Stomach (tissue), 4 donors: ENCODE measurements at regions not wholly inside any gene's neighbourhood (a gene's known extent, or its start where the extent isn't known, plus 50 kb on each side); places are given as distances from the start of the nearest gene placed in this dataset.
"Not testable (repeated sequence)": the region's sequence is repeated elsewhere in the genome, so short reads cannot be mapped to it uniquely, and the experiment has no call there.

Source experiments
- EP300 ChIP-seq: sonication (generic); formaldehyde crosslinking; IDR thresholded peaks from one replicate; pipeline ENCODE4 v1.6.1; 2017; ENCODE audit warnings: antibody characterized with exemption
- POLR2A ChIP-seq, 4 donors: fragments of 450-650 bp; IDR thresholded peaks; one replicate each; pipeline ENCODE4 v1.6.1; 2016; ENCODE audit warnings: antibody characterized with exemption in 4 of 4, control low read depth in 2 of 4, mild to moderate bottlenecking in 1 of 4, moderate library complexity in 1 of 4
- POLR2AphosphoS5 ChIP-seq, 3 donors: sonication (generic); formaldehyde crosslinking; IDR thresholded peaks; one replicate each; pipeline ENCODE4 v1.6.1; 2016; ENCODE audit warnings: antibody characterized with exemption in 3 of 3
- TF ChIP-seq, protein P1 (sequence below), 7 experiments: fragments of 450-650 bp in 4 of 7; fragments of 200-600 bp in 3 of 7; sonication (generic) in 3 of 7; IDR thresholded peaks; one replicate each; pipeline ENCODE4 v1.5.1; 2016 to 2019; ENCODE audit warnings: antibody characterized with exemption in 7 of 7, control low read depth in 2 of 7, mild to moderate bottlenecking in 1 of 7

DNA sequence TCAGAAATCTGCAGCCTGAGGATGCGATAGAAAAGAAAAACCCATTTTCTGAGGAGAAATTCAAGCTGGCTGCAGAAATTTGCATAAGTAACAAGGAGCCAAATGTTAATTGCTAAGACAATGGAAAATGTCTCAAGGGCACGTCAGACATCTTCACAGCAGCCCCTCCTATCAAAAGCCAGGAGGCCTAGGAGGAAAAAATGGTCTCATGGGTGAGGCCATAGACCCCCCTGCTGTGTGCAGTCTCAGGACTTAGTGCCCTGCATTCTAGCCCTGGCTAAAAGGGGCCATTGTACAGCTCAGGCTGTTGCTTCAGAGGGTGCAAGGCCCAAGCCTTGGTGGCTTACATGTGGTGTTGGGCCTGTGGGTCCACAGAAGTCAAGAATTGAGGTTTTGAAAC lies 511.4 kb upstream of the FANCL start:
- TF ChIP-seq POLR2A (IDR thresholded peaks at IDR 0.05); POLR2AphosphoS5 (IDR thresholded peaks at IDR 0.05); EP300: not testable (repeated sequence)
- TF ChIP-seq, protein P1, sequence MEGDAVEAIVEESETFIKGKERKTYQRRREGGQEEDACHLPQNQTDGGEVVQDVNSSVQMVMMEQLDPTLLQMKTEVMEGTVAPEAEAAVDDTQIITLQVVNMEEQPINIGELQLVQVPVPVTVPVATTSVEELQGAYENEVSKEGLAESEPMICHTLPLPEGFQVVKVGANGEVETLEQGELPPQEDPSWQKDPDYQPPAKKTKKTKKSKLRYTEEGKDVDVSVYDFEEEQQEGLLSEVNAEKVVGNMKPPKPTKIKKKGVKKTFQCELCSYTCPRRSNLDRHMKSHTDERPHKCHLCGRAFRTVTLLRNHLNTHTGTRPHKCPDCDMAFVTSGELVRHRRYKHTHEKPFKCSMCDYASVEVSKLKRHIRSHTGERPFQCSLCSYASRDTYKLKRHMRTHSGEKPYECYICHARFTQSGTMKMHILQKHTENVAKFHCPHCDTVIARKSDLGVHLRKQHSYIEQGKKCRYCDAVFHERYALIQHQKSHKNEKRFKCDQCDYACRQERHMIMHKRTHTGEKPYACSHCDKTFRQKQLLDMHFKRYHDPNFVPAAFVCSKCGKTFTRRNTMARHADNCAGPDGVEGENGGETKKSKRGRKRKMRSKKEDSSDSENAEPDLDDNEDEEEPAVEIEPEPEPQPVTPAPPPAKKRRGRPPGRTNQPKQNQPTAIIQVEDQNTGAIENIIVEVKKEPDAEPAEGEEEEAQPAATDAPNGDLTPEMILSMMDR (IDR thresholded peaks at IDR 0.05) = not testable (repeated sequence)
